HEK293 (cell line): ENCODE measurements at regions not wholly inside any gene's neighbourhood (a gene's known extent, or its start where the extent isn't known, plus 50 kb on each side); places are given as distances from the start of the nearest gene placed in this dataset.

Experiments used
- CTCF ChIA-PET: fragments of 350-600 bp; formaldehyde crosslinking; extraction: SDS; loops from one replicate; lab custom pipeline; 2021; ENCODE audit warnings: antibody characterized with exemption; lab: Yijun Ruan, JAX
- POLR2A ChIA-PET: fragments of 300-600 bp; formaldehyde crosslinking; extraction: SDS; loops from one replicate; lab custom pipeline; 2020; ENCODE audit warnings: antibody characterized with exemption, inconsistent platforms; lab: Yijun Ruan, JAX
- H3K27ac ChIP-seq: fragments of 200-500 bp; sonication (Bioruptor generic); 2 replicates; pipeline ENCODE4 v1.5.1; 2014; ENCODE audit warnings: low read depth, low read length, control low read depth, inconsistent platforms; ENCODE audit errors: extremely low read depth
- H3K36me3 ChIP-seq, 2 experiments: fragments of 200-500 bp in 1 of 2; sonication (Bioruptor generic) in 1 of 2; 1 replicate in 1 of 2; 2 replicates in 1 of 2; pipeline ENCODE4 v1.5.1; 2014 to 2017; ENCODE audit warnings: inconsistent platforms in 2 of 2, low read length in 2 of 2; ENCODE audit not compliant: control insufficient read depth in 2 of 2, insufficient read depth in 1 of 2
- H3K4me1 ChIP-seq: fragments of 200-500 bp; sonication (Bioruptor generic); 2 replicates; pipeline ENCODE4 v1.5.1; 2014; ENCODE audit warnings: mild to moderate bottlenecking, low read length, inconsistent platforms; ENCODE audit not compliant: control insufficient read depth, insufficient read depth
- H3K4me3 ChIP-seq: 2 replicates; pipeline ENCODE4 v1.5.1; 2011; ENCODE audit warnings: low read depth, mild to moderate bottlenecking, control low read depth, low read length, moderate library complexity
- H3K9me3 ChIP-seq: fragments of 200-500 bp; sonication (Bioruptor generic); 2 replicates; pipeline ENCODE4 v1.5.1; 2014; ENCODE audit warnings: low read depth, low read length, inconsistent platforms; ENCODE audit not compliant: control insufficient read depth, insufficient read depth
- ATF2 ChIP-seq: fragments of 450-650 bp; formaldehyde crosslinking; IDR thresholded peaks from 2 replicates; pipeline ENCODE4 v1.5.1; 2016; ENCODE audit warnings: missing biosample characterization, missing genetic modification characterization, low read depth
- EGR2 ChIP-seq: fragments of 450-650 bp; formaldehyde crosslinking; IDR thresholded peaks from 2 replicates; pipeline ENCODE4 v1.5.1; 2016; ENCODE audit warnings: low read depth, missing biosample characterization, missing genetic modification characterization
- HOXC10 ChIP-seq: sonication (generic); formaldehyde crosslinking; IDR thresholded peaks from 2 replicates; pipeline ENCODE4 v1.8.1; 2023; ENCODE audit warnings: mild to moderate bottlenecking, missing genetic modification reagents
- IKZF3 ChIP-seq: fragments of 450-650 bp; IDR thresholded peaks from 2 replicates; pipeline ENCODE4 v1.5.0; 2018; ENCODE audit warnings: missing biosample characterization, mild to moderate bottlenecking, missing genetic modification characterization, moderate library complexity
- OSR2 ChIP-seq: fragments of 450-650 bp; formaldehyde crosslinking; IDR thresholded peaks from 2 replicates; pipeline ENCODE4 v1.5.1; 2016; ENCODE audit warnings: missing biosample characterization, missing genetic modification characterization
- OVOL3 ChIP-seq: fragments of 450-650 bp; formaldehyde crosslinking; IDR thresholded peaks from 2 replicates; pipeline ENCODE4 v1.5.1; 2016; ENCODE audit warnings: missing biosample characterization, missing genetic modification characterization
- ZBTB17 ChIP-seq: fragments of 450-650 bp; formaldehyde crosslinking; IDR thresholded peaks from 2 replicates; pipeline ENCODE4 v1.5.1; 2016; ENCODE audit warnings: missing biosample characterization, missing genetic modification characterization
- ZBTB20 ChIP-seq: fragments of 450-650 bp; formaldehyde crosslinking; IDR thresholded peaks from 2 replicates; pipeline ENCODE4 v1.5.1; 2016; ENCODE audit warnings: missing biosample characterization, missing genetic modification characterization
- ZBTB8A ChIP-seq: fragments of 450-650 bp; formaldehyde crosslinking; IDR thresholded peaks from 2 replicates; pipeline ENCODE4 v1.5.1; 2016; ENCODE audit warnings: missing biosample characterization, missing genetic modification characterization
- ZNF114 ChIP-seq: fragments of 450-650 bp; formaldehyde crosslinking; IDR thresholded peaks from 2 replicates; pipeline ENCODE4 v1.5.0; 2017; ENCODE audit warnings: missing biosample characterization, missing genetic modification characterization
- ZNF18 ChIP-seq: fragments of 450-650 bp; formaldehyde crosslinking; IDR thresholded peaks from 2 replicates; pipeline ENCODE4 v1.5.1; 2016; ENCODE audit warnings: missing biosample characterization, missing genetic modification characterization
- ZNF221 ChIP-seq: fragments of 450-650 bp; formaldehyde crosslinking; IDR thresholded peaks from 2 replicates; pipeline ENCODE4 v1.5.1; 2017; ENCODE audit warnings: missing biosample characterization, missing genetic modification characterization, borderline replicate concordance
- ZNF335 ChIP-seq: fragments of 450-650 bp; formaldehyde crosslinking; conservative IDR thresholded peaks from 2 replicates; pipeline ENCODE4 v1.5.1; 2016; ENCODE audit warnings: missing biosample characterization, missing genetic modification characterization
- ZNF549 ChIP-seq: fragments of 450-650 bp; IDR thresholded peaks from 2 replicates; pipeline ENCODE4 v1.5.1; 2018; ENCODE audit warnings: missing biosample characterization, missing genetic modification characterization, mild to moderate bottlenecking, inconsistent platforms, moderate library complexity
- ZNF629 ChIP-seq: fragments of 450-650 bp; formaldehyde crosslinking; IDR thresholded peaks from 2 replicates; pipeline ENCODE4 v1.5.1; 2017; ENCODE audit warnings: missing biosample characterization, missing genetic modification characterization
- ZNF768 ChIP-seq: fragments of 450-650 bp; formaldehyde crosslinking; IDR thresholded peaks from 2 replicates; pipeline ENCODE4 v1.5.1; 2018; ENCODE audit warnings: missing biosample characterization, mild to moderate bottlenecking, missing genetic modification characterization
- ZXDB ChIP-seq: fragments of 450-650 bp; formaldehyde crosslinking; IDR thresholded peaks from 2 replicates; pipeline ENCODE4 v1.5.1; 2016; ENCODE audit warnings: missing biosample characterization, missing genetic modification characterization
- TF ChIP-seq, protein P1 (sequence below): fragments of 450-650 bp; formaldehyde crosslinking; IDR thresholded peaks from 2 replicates; pipeline ENCODE4 v1.5.1; 2017; ENCODE audit warnings: missing biosample characterization, missing genetic modification characterization
- TF ChIP-seq, protein P2 (sequence below): fragments of 450-650 bp; formaldehyde crosslinking; IDR thresholded peaks from 2 replicates; pipeline ENCODE4 v1.5.1; 2016; ENCODE audit warnings: missing biosample characterization, missing genetic modification characterization
- TF ChIP-seq, protein P3 (sequence below): fragments of 450-650 bp; IDR thresholded peaks from 2 replicates; pipeline ENCODE4 v1.5.1; 2018; ENCODE audit warnings: missing biosample characterization, mild to moderate bottlenecking, missing genetic modification characterization

- Histone ChIP-seq H3K27ac (no peak overlapping the region), H3K9me3 (no peaks in the 10 kb centered on the region), H3K4me3 (no peak overlapping the region), H3K4me1 (peaks cover 10% of the 10 kb centered on the region), H3K36me3 (no peaks in the 10 kb centered on the region)
- no peak for TF ChIP-seq ZBTB20 (tag by site-specific recombination)
- no peak for TF ChIP-seq HOXC10 (CRISPR knock-in tag)
- TF ChIP-seq, protein P1, sequence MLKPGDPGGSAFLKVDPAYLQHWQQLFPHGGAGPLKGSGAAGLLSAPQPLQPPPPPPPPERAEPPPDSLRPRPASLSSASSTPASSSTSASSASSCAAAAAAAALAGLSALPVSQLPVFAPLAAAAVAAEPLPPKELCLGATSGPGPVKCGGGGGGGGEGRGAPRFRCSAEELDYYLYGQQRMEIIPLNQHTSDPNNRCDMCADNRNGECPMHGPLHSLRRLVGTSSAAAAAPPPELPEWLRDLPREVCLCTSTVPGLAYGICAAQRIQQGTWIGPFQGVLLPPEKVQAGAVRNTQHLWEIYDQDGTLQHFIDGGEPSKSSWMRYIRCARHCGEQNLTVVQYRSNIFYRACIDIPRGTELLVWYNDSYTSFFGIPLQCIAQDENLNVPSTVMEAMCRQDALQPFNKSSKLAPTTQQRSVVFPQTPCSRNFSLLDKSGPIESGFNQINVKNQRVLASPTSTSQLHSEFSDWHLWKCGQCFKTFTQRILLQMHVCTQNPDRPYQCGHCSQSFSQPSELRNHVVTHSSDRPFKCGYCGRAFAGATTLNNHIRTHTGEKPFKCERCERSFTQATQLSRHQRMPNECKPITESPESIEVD (tag by site-specific recombination): no peak
- no peak for TF ChIP-seq ZNF768
- TF ChIP-seq OVOL3 (tag by site-specific recombination): no peak
- TF ChIP-seq, protein P2, sequence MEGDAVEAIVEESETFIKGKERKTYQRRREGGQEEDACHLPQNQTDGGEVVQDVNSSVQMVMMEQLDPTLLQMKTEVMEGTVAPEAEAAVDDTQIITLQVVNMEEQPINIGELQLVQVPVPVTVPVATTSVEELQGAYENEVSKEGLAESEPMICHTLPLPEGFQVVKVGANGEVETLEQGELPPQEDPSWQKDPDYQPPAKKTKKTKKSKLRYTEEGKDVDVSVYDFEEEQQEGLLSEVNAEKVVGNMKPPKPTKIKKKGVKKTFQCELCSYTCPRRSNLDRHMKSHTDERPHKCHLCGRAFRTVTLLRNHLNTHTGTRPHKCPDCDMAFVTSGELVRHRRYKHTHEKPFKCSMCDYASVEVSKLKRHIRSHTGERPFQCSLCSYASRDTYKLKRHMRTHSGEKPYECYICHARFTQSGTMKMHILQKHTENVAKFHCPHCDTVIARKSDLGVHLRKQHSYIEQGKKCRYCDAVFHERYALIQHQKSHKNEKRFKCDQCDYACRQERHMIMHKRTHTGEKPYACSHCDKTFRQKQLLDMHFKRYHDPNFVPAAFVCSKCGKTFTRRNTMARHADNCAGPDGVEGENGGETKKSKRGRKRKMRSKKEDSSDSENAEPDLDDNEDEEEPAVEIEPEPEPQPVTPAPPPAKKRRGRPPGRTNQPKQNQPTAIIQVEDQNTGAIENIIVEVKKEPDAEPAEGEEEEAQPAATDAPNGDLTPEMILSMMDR (tag by site-specific recombination): no peak
- TF ChIP-seq OSR2 (tag by site-specific recombination): no peak
- TF ChIP-seq IKZF3 (tag by site-specific recombination): no peak
- no peak for TF ChIP-seq ZNF629
- TF ChIP-seq ZNF549 (tag by site-specific recombination): no peak
- no peak for TF ChIP-seq ZBTB8A
- TF ChIP-seq ZNF335 (tag by site-specific recombination): no peak
- TF ChIP-seq, protein P3, sequence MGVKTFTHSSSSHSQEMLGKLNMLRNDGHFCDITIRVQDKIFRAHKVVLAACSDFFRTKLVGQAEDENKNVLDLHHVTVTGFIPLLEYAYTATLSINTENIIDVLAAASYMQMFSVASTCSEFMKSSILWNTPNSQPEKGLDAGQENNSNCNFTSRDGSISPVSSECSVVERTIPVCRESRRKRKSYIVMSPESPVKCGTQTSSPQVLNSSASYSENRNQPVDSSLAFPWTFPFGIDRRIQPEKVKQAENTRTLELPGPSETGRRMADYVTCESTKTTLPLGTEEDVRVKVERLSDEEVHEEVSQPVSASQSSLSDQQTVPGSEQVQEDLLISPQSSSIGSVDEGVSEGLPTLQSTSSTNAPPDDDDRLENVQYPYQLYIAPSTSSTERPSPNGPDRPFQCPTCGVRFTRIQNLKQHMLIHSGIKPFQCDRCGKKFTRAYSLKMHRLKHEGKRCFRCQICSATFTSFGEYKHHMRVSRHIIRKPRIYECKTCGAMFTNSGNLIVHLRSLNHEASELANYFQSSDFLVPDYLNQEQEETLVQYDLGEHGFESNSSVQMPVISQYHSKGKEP: no peak
- TF ChIP-seq ZNF221 (tag by site-specific recombination): no peak
- TF ChIP-seq ZXDB (tag by site-specific recombination): no peak
- TF ChIP-seq ZNF18 (tag by site-specific recombination): no peak
- TF ChIP-seq ZBTB17 (tag by site-specific recombination): no peak
- ChIA-PET POLR2A (no interaction called here), CTCF (no interaction called here)
Observed at GRCh38 chr18:78527984-78528383, 451.6 kb upstream of the SALL3 start.

GRCh38 chr18:78528411-78529258, 451.0 kb upstream of the SALL3 start:
- Histone ChIP-seq H3K27ac (no peak overlapping the region), H3K4me3 (no peak overlapping the region), H3K9me3 (no peaks in the 10 kb centered on the region), H3K4me1 (peaks cover 10% of the 10 kb centered on the region), H3K36me3 (no peaks in the 10 kb centered on the region)
- no peak for TF ChIP-seq EGR2
- TF ChIP-seq ZNF114 (tag by site-specific recombination): no peak
- peak; percentile 81 for TF ChIP-seq ATF2 (tag by site-specific recombination)
- POLR2A ChIA-PET: no interaction called here
- CTCF ChIA-PET: no interaction called here
